ENCODE measurements at regions not wholly inside any gene's neighbourhood (a gene's known extent, or its start where the extent isn't known, plus 50 kb on each side); places are given as distances from the start of the nearest gene placed in this dataset.

- no peak for TF ChIP-seq ID3 (CRISPR knock-in tag; IDR thresholded peaks at IDR 0.05)
- no peak for TF ChIP-seq ID3 (tag; IDR thresholded peaks at IDR 0.05)
- no peak for TF ChIP-seq SP1 (CRISPR knock-in tag; IDR thresholded peaks at IDR 0.05)
- TF ChIP-seq NR2C1 (IDR thresholded peaks at IDR 0.05) = no peak
- TF ChIP-seq NR2C1 (tag; IDR thresholded peaks at IDR 0.05) = no peak
- no peak for TF ChIP-seq BRD9 (IDR thresholded peaks at IDR 0.05; ENCODE audit: low read depth, partially characterized antibody)
- TF ChIP-seq E2F5 (CRISPR knock-in tag; IDR thresholded peaks at IDR 0.05) = no peak
Observed at GRCh38 chr11:98495601-98496000, 525.1 kb upstream of the CNTN5 start (continued).

GRCh38 chr11:98507208-98507607, 513.5 kb upstream of the CNTN5 start:
- H3K9ac ChIP-seq (ENCODE audit: insufficient read depth in 1 of 2, low read depth in 2 of 2, low read length in 2 of 2) = no peak overlapping the region
- H4K20me1 ChIP-seq (replicated peaks; ENCODE audit: control insufficient read depth, insufficient read depth, low read length) = no peaks in the 10 kb centered on the region
- TF ChIP-seq FOS (IDR thresholded peaks at IDR 0.05; ENCODE audit: extremely low read depth, insufficient read length) (no peak), FOXP1 (CRISPR knock-in tag; IDR thresholded peaks at IDR 0.05) (no peak), EGR1 (conservative IDR thresholded peaks at IDR 0.05) (no peak), ZNF639 (CRISPR knock-in tag; conservative IDR thresholded peaks at IDR 0.05 in 1 of 2, IDR thresholded peaks at IDR 0.05 in 1 of 2) (no peak), PTBP1 (IDR thresholded peaks at IDR 0.05; ENCODE audit: low read depth, low read length) (no peak), SRF (CRISPR knock-in tag; IDR thresholded peaks at IDR 0.05) (no peak), ZFPM2 (CRISPR knock-in tag; IDR thresholded peaks at IDR 0.05) (no peak), TFAM (CRISPR knock-in tag; conservative IDR thresholded peaks at IDR 0.05) (no peak), ADNP (tag; IDR thresholded peaks at IDR 0.05) (no peak), SNIP1 (IDR thresholded peaks at IDR 0.05; ENCODE audit: low read depth) (no peak), HDAC6 (IDR thresholded peaks at IDR 0.05; ENCODE audit: low read depth, low read length) (no peak), ETS1 (conservative IDR thresholded peaks at IDR 0.05; ENCODE audit: control insufficient read depth, low read depth, low read length) (no peak)
- H3K9me1 ChIP-seq (ENCODE audit: control insufficient read depth, insufficient read depth, low read length) = no peaks in the 10 kb centered on the region
- in situ Hi-C loops (cut with MboI) (no loop called here), intact Hi-C loops (cut with micrococcal nuclease) (no loop called here)
- H3K4me2 ChIP-seq (ENCODE audit: insufficient read depth, low read length) = no peak overlapping the region
- H2AFZ ChIP-seq (ENCODE audit: low read depth, low read length) = no peak overlapping the region
- no peak for ATAC-seq
- ChIA-PET CTCF (ENCODE audit: low intra/inter-chr PET ratio) (no interaction called here), POLR2A (no interaction called here)
- H3K4me3 ChIP-seq = no peak overlapping the region
- BruUV-seq (replicated peaks) = no TSS peak
- H3K27me3 ChIP-seq (ENCODE audit: control insufficient read depth in 2 of 2, insufficient read depth in 2 of 2, low read length in 2 of 2) = no peaks in the 10 kb centered on the region
- no peaks in the 10 kb centered on the region for H3K9me3 ChIP-seq (replicated peaks; ENCODE audit: control insufficient read depth, insufficient read depth, low read depth, low read length)
- FAIRE-seq = no peak
- no peaks in the 10 kb centered on the region for H3K79me2 ChIP-seq (ENCODE audit: control insufficient read depth, insufficient read depth, low read length)
- no peaks in the 10 kb centered on the region for H3K36me3 ChIP-seq (ENCODE audit: control insufficient read depth, insufficient read depth, low read length)
- no peaks in the 10 kb centered on the region for H3K4me1 ChIP-seq (replicated peaks in 1 of 2; ENCODE audit: control insufficient read depth in 2 of 2, insufficient read depth in 2 of 2, low read length in 2 of 2)
- no peak overlapping the region for H3K27ac ChIP-seq (ENCODE audit: extremely low read depth, low read depth, low read length)
- no peak for DNase-seq (ENCODE audit: extremely low read depth in 1 of 4, low spot score in 3 of 4)

All from K562 (cell line).